Subcutaneous abdominal adipose tissue (tissue), 5 donors: ENCODE measurements at regions not wholly inside any gene's neighbourhood (a gene's known extent, or its start where the extent isn't known, plus 50 kb on each side); places are given as distances from the start of the nearest gene placed in this dataset.
"Not testable (repeated sequence)": the region's sequence is repeated elsewhere in the genome, so short reads cannot be mapped to it uniquely, and the experiment has no call there.

ENCODE experiments used
- H3K27ac ChIP-seq: one replicate; pipeline ENCODE4 v1.7.0; 2013; ENCODE audit warnings: low read depth, mild to moderate bottlenecking, inconsistent platforms, low read length, moderate library complexity
- H3K27me3 ChIP-seq, 5 donors: one replicate each; pipeline ENCODE4 v1.7.0; 2013; ENCODE audit warnings: low read length in 5 of 5, inconsistent platforms in 1 of 5; ENCODE audit not compliant: control insufficient read depth in 5 of 5, insufficient read depth in 4 of 5
- H3K36me3 ChIP-seq, 5 donors: one replicate each; pipeline ENCODE4 v1.7.0; 2013; ENCODE audit warnings: low read length in 5 of 5; ENCODE audit not compliant: control insufficient read depth in 5 of 5, insufficient read depth in 5 of 5
- H3K4me1 ChIP-seq, 5 donors: one replicate each; pipeline ENCODE4 v1.7.0; 2013; ENCODE audit warnings: low read length in 5 of 5, mild to moderate bottlenecking in 3 of 5, moderate library complexity in 1 of 5; ENCODE audit not compliant: control insufficient read depth in 5 of 5, insufficient read depth in 5 of 5
- H3K4me3 ChIP-seq, 5 donors: one replicate each; pipeline ENCODE4 v1.7.0; 2013; ENCODE audit warnings: low read length in 5 of 5, low read depth in 1 of 5
- H3K9ac ChIP-seq, 5 donors: one replicate each; pipeline ENCODE4 v1.7.0; 2013; ENCODE audit warnings: low read length in 5 of 5, mild to moderate bottlenecking in 4 of 5, moderate library complexity in 3 of 5
- H3K9me3 ChIP-seq, 5 donors: one replicate each; pipeline ENCODE4 v1.7.0; 2013; ENCODE audit warnings: low read length in 5 of 5; ENCODE audit not compliant: control insufficient read depth in 5 of 5
- donor health status: healthy.
- donor health status: healthy.
- donor health status: healthy.
- donor health status: healthy.
- donor health status: healthy.

DNA sequence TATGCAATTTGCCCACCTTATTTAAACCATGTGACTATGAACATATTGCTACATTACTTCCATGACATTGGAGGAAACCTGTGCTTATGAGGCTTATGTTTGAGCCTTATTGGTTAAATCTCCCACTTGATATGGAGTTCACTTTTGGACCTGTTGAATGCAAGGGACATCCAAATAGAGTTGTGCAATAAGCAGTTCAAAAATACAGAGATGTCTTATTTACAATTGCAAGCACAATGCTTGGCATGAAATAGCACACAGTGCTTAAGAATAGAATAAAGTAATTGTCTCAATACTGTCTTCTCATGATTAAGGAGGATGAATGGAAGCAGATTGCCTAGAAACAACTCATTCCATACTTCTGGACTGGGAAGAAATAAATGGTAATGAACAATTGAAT is 793.5 kb downstream of the METTL4 start:
- Histone ChIP-seq H3K27me3 (no peaks in the 10 kb centered on the region), H3K36me3 (no peaks in the 10 kb centered on the region), H3K9me3 (no peaks in the 10 kb centered on the region), H3K4me3 (no peak overlapping the region), H3K9ac (no peak overlapping the region), H3K27ac (no peak overlapping the region), H3K4me1 (peaks cover 0 to 37% (median 20%) of the 10 kb centered on the region in 5 donors)

DNA sequence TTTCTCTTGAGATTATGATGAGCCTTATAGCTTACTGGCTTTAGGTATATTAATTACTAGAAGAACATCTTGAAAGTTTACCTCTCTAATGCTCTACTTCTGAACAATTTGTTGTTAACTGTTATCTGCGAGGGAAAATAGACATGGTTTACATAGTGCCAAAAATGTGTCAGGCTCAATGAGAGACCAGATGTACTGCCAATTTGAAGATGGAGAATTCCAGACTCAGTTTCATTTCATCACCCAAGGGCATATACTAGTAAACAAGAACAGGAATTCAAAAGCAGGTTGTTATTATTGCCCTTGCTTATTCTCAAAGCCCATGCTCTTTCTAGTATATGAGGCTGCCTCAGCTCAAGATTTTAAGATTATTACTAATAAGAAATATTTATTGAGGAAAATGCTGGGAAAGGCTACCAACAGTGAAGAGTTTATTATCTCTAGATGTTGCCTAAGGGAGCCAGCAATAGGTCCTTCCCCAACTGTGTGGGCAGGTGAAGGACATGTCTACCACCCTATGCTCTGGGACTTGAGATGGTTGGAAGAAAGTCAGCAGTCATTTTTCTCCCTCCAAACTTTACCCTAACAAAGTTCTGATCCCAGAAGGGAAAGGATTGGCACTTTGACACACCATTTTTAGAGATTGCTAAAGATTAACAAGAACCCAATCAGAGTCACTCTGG is 792.7 kb downstream of the METTL4 start:
- Histone ChIP-seq H3K9ac (no peak overlapping the region), H3K36me3 (no peaks in the 10 kb centered on the region), H3K27me3 (no peaks in the 10 kb centered on the region), H3K9me3 (no peaks in the 10 kb centered on the region), H3K4me1 (peaks cover 0 to 37% (median 20%) of the 10 kb centered on the region in 5 donors), H3K27ac (no peak overlapping the region), H3K4me3 (peak overlapping the region in 1 of 5 donors; percentile 11)

DNA sequence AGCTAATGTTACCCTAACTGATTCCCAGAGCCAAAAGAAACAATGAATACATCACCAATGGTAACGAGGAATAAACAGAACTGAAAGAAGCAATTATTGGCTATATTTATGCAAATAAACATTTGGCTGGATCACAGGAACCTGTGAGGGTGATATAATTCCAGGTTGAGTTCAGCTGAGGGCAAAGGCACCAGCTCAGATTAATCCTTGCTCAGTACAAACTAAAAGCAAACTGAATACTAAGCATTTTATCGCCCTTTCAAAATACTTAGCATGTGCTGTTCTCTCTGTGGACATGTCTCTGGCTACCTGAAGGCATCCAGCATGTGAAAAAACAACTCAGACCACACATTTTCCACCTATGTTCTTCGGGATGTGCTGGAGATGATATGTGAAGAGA is 791.7 kb downstream of the METTL4 start:
- Histone ChIP-seq H3K4me1 (peaks cover 0 to 37% (median 20%) of the 10 kb centered on the region in 5 donors), H3K36me3 (no peaks in the 10 kb centered on the region), H3K27ac (no peak overlapping the region), H3K9me3 (no peaks in the 10 kb centered on the region), H3K27me3 (no peaks in the 10 kb centered on the region), H3K9ac (no peak overlapping the region), H3K4me3 (peak overlapping the region in 1 of 5 donors; percentile 11)

DNA sequence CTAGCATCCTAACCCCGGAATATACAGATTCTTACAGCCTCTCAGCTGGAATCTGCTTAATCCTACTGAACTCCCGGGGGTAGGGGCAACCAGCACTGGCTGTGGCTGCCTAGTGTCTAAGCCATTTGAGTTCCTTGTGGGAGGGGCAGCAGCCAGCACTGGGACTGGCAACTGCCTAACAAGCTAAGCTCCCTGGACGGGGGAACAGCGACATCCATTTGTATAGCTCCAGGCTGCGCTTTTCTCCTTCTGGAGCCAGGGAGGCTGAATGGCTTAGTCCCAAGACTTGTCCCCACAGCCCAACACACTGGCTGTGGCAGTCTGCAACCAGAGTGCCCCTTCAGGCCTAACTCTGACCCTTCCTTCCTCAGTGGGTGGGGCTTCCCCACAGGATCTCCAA is 787.2 kb downstream of the METTL4 start:
- H3K36me3 ChIP-seq: no peaks in the 10 kb centered on the region
- peaks cover 0 to 17% (median 12%) of the 10 kb centered on the region in 5 donors for H3K4me1 ChIP-seq
- peaks cover 0 to 4% (median 0%) of the 10 kb centered on the region in 5 donors for H3K9me3 ChIP-seq
- H3K27ac ChIP-seq: no peak overlapping the region
- no peaks in the 10 kb centered on the region for H3K27me3 ChIP-seq
- no peak overlapping the region for H3K4me3 ChIP-seq
- no peak overlapping the region for H3K9ac ChIP-seq

DNA sequence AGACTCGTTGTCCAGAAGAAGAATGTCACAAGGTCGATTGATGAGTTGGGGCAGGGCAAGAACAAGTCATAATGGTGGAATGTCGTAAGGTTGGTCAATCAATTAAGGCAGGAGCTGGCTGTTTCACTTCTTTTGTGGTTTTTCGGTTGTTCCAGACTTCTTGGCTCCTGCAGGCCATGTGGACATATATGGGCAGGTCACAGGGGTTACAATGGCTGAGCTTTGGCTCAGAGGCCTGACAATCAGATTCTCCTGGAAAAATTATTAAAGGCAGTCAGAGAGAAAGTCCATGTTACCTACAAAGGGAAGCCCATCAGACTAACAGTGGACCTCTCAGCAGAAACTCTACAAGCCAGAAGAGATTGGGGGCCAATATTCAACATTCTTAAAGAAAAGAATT is 785.3 kb downstream of the METTL4 start:
- not testable (repeated sequence) for H3K36me3 ChIP-seq, H3K4me1 ChIP-seq, H3K4me3 ChIP-seq, H3K9me3 ChIP-seq, H3K27me3 ChIP-seq, H3K9ac ChIP-seq, H3K27ac ChIP-seq

DNA sequence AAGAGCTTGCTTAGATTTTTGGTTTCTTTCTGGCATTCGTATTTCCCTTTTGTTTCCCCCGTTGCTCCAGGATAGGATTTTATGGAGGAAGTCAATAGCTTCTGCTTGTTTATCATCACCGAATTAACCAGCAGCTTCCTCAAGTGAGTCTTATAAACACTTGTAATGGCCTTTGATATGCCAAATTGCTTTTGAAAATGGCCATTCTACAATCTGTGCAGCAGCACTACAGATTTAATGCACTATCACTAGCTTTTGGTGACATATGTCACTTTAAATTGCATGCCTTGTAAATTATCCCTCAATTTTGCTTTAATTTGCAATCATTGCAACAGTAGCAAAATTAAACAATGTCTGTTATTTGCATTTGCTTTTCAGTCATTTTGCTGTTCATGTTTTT is 774.7 kb downstream of the METTL4 start:
- Histone ChIP-seq H3K4me1 (no peaks in the 10 kb centered on the region), H3K27me3 (no peaks in the 10 kb centered on the region), H3K9ac (no peak overlapping the region), H3K9me3 (peaks cover 0 to 5% (median 0%) of the 10 kb centered on the region in 5 donors), H3K27ac (no peak overlapping the region), H3K36me3 (no peaks in the 10 kb centered on the region), H3K4me3 (no peak overlapping the region)

DNA sequence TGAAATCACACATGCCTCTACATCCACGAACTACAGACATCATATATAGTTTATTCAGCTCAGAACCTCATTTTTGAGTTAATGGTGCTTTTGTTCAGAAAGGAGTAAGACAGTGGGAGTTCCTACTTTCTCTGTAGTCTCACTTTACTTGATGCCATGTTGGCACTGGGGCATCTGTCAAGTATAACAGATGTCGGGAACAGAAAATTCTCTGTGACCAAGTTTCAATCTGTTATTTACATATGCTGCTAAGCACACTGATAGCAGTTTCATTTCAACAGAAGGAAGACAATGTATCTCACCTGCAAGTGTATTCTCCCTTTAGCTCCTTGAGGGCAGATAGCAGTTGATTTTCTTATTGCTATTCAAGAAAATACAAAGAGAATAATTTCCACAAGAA is 774.1 kb downstream of the METTL4 start:
- H3K4me3 ChIP-seq: no peak overlapping the region
- H3K4me1 ChIP-seq: no peaks in the 10 kb centered on the region
- H3K9ac ChIP-seq: no peak overlapping the region
- H3K27me3 ChIP-seq: no peaks in the 10 kb centered on the region
- no peak overlapping the region for H3K27ac ChIP-seq
- peaks cover 0 to 5% (median 0%) of the 10 kb centered on the region in 5 donors for H3K9me3 ChIP-seq
- H3K36me3 ChIP-seq: no peaks in the 10 kb centered on the region

DNA sequence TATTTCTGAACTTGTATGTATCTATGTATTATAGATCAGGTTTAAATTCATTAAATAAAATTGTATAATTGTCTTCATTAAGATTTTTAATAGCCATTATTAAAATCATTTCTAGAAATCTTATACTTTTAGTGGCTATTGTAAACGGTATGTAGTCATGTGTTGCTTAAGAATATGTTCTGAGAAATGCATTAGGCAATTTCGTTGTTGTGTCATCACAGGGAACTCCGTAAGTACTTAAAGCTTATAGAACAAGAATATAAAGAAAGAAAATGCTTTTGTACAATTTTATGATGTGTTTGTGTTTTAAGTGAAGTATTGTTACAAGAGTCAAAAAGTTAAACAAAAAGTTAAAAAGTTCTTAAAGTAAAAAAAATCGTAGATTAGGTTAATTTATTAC is 765.8 kb downstream of the METTL4 start:
- Histone ChIP-seq H3K36me3 (no peaks in the 10 kb centered on the region), H3K9ac (no peak overlapping the region), H3K4me3 (no peak overlapping the region), H3K27me3 (no peaks in the 10 kb centered on the region), H3K9me3 (no peaks in the 10 kb centered on the region), H3K27ac (no peak overlapping the region), H3K4me1 (no peaks in the 10 kb centered on the region)

DNA sequence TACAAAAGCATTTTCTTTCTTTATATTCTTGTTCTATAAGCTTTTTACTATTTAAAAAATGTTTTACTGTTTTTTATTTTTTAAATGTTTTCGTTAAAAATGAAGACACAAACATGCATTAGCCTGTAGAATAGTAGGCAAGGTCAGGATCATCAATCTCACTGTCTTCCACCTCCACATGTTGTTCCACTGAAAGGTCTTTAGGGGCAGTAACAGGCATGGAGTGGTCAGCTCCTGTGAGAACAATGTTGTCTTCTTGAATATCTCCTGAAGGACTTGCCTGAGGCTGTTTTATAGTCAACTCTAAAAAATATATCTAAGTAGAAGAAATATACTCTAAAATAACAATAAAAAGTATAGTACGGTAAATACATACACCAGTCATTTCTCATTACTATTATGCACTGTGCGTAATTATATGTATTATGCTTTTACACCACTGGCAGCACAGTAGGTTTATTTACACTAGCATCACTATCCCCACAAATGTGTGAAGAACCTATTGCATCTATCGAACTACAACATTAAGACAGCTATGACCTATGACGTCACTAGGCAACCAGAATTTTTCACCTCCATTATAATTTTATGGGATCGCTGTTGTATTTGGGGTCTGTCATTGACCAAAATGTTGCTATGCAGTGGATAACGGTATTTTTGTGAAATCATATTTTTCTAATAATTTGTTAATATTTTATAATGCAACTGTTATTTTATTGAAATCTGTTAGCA is 764.3 kb downstream of the METTL4 start:
- H3K27me3 ChIP-seq: no peaks in the 10 kb centered on the region
- no peaks in the 10 kb centered on the region for H3K36me3 ChIP-seq
- no peak overlapping the region for H3K9ac ChIP-seq
- H3K4me1 ChIP-seq: no peaks in the 10 kb centered on the region
- no peaks in the 10 kb centered on the region for H3K9me3 ChIP-seq
- H3K4me3 ChIP-seq: no peak overlapping the region
- no peak overlapping the region for H3K27ac ChIP-seq

DNA sequence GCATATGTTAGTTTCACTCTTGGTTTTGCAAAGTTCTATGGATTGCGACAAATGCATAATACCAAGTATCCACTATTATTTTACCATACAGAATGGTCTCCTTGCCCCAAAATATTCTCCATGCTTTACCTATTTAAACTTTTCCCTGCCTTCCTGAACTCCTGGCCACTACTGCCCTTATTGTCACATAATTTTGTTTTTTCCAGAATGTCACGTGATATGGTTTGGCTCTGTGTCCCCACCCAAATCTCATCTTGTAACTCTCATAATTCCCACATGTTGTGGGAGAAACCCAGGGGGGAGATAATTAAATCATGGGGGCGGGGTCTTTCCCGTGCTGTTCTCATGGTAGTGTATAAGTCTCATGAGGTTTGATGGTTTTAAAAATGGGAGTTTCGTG is 760.0 kb downstream of the METTL4 start:
- no peaks in the 10 kb centered on the region for H3K36me3 ChIP-seq
- H3K27me3 ChIP-seq: no peaks in the 10 kb centered on the region
- no peak overlapping the region for H3K27ac ChIP-seq
- H3K4me3 ChIP-seq: no peak overlapping the region
- H3K4me1 ChIP-seq: no peaks in the 10 kb centered on the region
- no peak overlapping the region for H3K9ac ChIP-seq
- H3K9me3 ChIP-seq: no peaks in the 10 kb centered on the region
